HG02981 (cell line): ENCODE measurements at regions not wholly inside any gene's neighbourhood (a gene's known extent, or its start where the extent isn't known, plus 50 kb on each side); places are given as distances from the start of the nearest gene placed in this dataset.

Experiments
- ATAC-seq: cut with Tn5 transposase; IDR thresholded peaks from one replicate; pipeline ENCODE4 v1.9.1; 2021; ENCODE audit warnings: mild to moderate bottlenecking, moderate library complexity; ENCODE audit not compliant: unreplicated experiment

DNA sequence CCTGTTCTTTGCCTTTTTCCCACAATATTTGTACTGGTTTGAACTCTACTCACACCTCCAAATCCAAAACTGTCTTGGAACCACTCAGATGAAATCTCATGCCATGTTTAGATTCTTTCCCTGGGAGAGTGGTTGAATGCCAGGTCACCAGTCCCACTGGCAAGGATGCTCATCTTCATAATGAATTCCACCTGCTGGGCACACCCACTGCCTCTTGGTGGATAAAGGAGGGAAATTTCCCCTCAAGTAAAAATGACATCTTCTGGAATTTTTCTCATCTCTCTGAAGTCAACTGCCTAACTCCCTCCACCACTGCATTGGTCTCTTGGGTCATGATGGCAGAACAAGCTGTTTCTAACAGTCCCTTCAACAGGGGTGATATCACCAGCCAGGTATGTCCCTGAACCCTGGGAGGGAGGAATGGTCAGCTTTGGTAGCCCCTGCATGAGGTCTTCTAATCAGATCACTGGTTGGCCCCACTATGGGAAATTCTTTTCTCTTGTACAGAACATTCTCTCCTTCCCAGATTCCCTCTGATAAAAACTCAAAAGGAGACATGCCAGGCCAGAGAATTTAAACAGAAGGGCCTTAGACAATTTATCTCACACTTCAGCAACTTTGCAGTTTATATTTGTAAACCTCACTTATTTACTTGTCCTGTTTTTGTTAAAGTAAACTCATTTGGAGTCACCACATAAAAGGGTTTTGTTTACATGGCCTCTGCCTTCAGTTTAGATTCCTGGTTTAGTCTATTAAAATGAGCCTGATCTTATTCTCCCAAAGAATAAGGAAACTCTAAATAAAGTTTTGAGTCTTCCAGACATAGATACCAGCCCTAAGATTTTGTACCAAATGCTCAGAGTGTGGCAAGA, 143.4 kb downstream of the WNT5A start:
- ATAC-seq, result no peak

DNA sequence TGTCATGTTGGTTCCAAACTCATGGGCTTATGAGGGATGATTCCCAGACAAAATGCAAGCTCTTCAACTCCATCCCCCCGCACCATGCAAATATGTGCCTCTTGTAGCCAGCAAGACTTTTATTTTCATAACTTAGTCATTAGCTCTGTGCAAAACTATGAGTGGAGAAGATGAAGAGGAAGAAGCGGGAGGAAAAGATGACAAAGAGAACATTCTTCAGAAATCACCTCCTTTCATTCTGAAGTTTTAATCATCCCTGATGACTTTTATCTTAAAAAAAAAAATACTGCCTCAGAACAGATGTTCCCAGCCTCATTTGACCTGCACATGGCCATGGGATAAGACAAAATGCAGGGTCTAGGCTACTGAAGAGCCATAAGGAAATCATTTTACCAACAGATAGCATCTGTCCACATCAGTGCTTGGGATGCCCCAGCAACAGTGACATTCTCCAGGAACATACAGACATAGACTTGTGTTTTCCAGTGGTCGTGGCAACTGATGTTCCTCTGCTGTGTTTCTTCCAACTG, 145.5 kb downstream of the WNT5A start:
- ATAC-seq, result no peak

DNA sequence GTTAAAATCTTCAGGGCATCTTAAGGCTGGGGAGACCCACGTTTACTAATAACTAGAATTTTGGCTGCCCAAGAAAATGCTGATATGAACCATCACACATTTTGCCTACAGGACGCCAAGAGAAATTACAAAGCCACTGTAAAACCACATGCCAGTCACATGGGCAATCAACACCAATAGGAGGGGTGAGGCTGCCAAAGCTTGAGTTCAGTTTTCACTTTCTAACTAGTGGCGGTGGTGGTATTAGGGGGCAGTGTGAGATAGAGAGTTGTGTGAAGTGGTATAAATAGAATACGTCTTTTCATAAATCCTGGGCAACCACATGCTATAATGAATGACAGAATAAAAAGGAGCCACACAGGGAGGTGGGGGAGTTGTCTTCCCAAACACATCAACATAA, 147.3 kb downstream of the WNT5A start:
- no peak for ATAC-seq

DNA sequence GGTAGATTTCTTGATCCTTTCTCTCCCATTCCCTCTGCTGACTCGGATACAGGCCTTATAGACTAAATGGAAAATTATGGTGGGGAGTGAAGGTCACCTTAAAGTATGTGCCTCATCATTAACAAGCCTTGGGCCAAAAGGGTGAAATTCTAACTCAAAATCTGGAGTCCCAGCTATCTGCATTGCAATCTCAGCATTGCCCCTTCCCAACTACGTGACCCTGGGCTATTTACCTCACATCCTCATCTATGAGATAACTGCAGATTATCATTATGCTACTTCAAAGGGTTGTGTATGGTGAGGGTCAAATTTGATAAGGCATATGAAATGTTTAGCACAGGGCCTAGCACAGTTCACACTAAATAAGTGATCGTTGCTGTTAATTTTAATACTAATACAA, 147.7 kb downstream of the WNT5A start:
- no peak for ATAC-seq

DNA sequence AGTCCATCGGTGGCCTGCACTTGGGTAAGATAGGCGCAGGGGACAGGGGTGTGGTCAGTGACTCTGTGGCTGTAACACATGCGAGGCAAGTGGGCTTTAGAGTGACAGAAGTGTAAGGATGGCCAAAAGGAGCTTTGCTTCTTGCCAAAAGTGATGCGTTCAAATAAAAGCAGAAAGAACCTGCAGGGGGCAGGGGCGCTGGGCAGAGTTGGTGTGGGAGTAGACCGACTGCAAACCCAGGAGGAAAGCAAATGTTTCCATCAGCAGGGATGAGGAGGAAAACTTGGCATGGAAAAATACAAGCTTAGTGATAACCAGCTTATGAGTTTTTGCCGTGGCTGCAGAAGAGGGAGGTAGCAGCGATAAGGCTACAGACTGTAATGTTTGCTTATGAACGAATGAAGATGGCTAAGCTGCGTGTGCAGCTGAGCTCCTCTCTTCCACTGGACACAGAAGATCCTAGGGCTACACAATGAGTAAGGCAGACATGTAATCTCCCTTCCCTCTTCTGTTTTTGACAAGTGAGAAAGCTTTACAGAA, 149.4 kb downstream of the WNT5A start:
- ATAC-seq, result no peak

DNA sequence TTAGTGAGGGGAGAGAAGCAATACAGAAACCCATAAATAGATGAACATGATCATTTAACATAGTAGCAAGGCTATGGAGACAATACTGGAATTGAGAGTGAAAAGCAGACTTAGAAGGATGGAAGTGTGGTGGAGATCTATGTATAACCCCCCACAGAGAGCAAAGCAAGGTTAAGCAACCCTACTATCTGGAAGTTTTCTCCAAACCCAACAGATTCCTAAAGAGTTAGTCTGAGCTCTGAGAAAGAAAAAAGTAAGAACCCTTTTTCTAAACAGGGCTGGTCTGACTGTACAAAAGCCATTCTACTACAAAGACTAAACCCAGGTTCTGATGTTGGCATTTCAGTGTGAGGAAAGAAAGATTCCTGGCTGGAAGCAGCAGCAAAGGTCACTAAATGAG, 153.2 kb downstream of the WNT5A start:
- ATAC-seq, result no peak

DNA sequence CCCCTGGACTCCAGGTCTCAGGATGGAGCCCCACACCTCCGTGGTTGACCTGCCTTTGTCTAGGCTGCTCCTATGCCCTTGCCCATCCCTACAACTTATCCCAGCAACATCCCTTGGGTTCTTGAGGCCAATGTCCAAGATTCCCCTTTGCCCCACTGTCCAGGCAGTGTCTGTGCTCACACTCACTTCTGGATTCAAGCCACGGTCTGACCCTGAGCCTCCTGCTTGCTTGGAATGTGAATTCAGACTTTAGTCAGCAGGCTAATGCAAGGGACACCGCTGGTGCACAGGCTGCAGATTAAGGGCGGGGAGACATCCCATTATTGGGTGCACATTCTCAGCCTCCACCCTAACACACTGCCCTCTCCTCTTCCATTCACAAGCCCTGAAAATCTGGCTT, 154.1 kb downstream of the WNT5A start:
- no peak for ATAC-seq

DNA sequence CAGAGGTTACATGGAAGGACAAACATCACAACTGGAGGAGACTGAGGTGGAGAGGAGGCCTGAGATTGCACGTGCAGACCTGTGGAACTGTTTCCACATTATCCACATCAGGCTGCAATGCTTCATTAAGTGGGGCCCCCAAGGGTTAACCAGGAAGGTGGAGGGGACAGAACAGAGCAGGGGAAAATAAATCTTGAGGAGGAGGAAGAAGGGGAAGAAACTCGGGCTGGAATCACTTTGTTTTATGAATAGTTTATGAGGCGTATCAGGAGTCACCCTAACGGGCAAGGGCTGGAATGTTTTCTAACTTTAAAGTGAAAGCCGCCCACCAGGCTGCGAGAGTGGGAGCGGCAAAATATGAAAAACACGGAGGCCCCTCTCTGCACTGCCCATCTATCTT, 154.9 kb downstream of the WNT5A start:
- no peak for ATAC-seq

DNA sequence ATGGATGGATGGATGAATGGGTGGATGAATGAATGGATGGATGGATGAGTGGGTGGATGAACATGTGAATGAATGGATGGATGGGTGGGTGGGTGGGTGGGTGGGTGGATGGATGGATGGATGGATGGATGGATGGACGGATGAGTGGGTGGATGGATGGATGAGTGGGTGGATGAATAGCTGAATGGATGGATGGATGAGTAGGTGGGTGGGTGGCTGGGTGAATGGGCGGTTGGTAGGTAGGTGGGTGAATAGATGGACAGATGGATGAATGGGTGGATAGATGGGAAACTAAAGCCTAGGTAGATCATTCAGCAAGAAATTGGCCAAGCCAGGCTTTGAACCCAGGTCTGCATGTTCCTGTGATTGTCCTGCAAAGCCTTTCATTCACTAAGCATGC, 155.6 kb downstream of the WNT5A start:
- no peak for ATAC-seq

DNA sequence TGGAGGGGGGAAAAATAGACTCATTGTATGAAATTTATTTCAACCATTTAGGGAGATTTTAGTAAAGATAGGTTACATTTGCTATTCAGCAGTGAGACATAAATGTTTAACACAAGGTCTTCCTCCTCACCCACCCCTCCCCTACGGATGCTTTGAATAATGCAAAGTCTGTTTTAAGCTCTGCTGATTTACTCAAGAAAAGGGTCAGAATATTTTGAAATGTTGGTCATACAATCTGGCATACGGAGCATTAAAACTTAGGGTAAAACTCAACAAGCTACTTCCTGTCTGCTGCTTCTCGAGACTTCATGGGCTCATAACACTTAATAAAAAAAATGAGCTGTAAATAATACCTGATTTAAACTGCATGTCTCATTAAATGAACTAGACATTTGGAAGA, 156.3 kb downstream of the WNT5A start:
- no peak for ATAC-seq

DNA sequence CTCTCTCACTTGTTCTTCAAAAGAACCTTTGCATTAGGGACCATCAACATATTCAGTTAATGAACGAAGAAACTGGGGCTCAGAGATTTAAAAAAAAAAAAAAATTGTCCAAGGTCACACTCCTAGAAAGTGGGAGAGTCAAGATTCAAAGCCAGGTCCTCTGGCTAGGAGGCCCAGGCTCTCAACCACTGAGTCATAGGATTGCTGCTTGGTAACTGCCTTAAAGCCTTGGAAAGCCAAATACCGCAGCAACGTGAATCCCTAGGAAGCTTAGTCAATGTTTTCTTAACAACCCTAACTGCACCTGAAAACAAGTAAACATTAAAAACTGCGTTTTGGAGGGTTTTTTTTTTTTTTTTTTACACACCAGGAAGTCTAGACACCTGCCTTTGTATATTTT, 156.8 kb downstream of the WNT5A start:
- ATAC-seq, result no peak

DNA sequence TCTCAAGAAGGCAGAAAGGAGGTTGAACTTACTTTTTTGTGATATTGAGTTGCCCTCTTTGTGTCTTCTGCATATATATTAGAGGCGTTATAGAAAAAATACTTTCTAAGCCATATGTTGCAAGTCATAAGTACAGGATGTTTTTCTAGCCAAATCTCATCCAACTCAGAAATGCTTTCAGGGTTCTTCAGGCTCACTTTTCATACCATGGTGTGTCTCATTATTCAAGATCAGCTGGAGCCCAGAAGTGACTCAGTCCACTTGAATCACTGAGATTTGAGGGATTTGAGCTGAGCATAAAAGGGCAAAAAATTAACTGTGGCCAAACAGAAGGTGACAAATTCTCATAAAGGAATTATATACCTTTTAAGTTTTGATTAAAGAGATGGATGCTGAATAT, 157.3 kb downstream of the WNT5A start:
- ATAC-seq, result no peak

DNA sequence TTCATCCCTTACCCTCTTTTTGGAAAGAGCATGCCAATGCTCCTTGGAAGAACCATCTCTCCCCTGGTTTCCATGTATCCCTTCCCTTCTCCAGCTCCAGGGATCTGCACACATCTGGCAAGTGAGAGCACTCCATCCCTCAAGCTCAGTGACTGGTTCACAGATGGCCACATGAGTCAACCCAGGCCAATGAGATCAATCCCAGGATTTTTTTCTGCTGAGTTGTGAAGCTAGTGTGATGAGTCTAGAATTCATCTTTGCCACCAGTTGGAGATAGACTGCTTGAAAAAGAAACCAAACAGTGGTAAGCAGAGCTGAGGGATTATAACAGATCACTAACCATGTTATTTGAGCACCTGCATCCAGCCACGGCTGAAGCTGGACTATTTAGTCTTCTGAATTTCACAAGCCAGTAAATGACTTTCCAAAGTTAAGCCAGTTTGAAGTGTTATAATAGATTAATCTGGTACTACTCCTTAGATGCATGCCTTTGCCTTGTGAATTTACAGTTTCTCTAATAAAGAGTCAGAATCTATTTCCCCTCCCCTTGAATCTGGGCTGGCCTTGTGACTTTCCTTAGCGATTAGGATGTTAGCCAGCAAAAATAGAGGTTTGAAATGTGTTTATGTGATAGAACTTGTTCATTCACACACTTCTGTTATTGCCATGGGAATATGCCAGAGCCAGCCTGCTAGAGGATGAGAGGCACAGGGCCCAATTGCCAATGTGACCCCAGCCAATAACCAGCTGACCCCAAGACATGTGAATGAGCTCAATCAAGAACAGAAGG, 159.8 kb downstream of the WNT5A start:
- ATAC-seq, result no peak

DNA sequence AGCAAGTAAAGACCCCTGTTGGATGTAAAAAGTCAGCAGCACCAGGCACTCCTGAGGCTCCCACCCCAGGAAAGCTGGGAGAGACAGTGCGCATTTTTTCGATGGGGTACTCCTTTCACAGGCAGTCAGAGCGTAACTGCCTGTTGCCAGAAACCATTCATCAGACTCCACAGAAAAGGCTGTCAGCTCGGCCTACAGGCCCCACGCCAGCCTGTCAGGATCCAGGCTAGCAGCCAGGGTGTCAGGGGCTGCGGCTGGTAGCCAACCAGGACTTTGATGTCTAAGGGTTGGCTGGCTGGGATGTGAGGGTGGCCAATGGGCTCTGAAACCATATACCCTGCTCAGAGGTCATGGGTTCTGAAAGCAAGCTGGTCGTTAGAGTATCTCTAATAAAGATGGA, 164.5 kb downstream of the WNT5A start:
- ATAC-seq, result no peak

DNA sequence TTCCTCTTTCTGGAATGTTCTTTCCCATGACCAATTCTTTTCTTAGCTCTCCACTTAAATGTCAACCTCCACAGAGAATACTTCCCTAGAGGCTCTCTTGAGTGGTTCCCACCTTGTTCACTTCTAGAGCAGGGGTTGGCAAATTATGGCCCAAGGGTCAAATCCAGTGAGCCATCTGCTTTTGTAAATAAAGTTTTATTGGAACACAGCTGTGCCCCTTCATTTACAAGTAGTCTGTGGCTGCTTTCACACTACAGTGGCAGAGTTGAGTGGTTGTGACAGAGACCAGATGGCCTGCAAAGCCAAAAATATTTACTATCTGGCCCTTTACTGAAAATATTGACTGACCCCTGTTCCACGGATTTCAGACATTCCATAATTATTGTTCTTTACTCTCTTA, 166.2 kb downstream of the WNT5A start:
- no peak for ATAC-seq

DNA sequence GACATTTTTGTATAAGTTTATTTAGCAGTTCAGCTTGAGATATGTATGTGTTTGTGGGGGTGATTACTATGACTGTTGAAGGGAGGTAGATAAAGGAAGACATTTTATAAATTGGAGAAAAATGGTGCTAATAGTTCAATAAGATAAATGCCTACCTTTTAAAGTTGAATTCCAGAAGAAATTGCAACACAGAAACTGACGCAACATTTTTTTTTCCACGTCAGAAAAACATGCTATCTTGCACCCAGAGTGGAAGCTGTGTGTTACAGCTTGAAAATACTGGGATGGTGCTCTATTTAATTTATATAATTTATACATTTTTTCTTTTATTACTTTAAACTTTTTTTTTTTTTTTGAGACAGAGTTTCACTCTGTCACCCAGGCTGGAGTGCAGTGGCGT, 171.7 kb downstream of the WNT5A start:
- no peak for ATAC-seq

DNA sequence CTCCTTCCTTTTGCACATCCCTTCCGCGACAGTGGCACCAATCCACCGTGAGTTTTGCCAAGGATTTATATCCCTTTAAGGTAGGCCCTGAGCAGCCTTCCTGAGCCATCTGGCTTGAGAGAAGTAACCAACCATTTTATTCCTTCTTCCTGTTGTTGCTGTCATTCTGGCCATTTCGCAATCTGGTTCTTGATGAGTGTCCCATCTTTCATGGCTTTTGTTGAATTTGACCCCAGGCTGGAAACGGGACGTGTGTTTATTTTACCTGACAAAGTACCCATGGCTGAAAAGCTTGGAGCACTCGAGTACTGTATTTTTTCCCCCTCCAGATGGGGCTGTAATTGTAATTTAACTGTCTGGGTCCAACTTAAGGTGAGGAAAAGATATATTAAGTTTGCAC, 173.4 kb downstream of the WNT5A start:
- no peak for ATAC-seq

DNA sequence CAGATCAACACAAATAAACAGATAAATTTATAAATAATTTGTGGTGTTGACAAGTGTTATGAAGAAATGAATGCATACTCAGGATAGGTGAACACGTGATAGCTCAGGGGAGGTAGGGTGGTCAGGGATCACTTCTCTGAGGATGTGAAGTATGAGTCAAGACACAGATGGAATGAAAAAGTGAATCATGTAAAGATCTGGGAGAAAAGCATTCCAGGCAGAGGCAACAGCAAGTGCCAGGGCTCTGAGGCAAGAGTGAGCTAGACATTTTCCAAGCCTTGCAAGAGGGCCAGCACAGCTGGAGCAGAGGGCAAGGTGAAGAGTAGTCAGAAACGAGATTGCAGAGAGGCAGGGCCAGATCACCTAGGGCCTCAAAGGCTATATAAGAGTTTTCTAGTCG, 177.8 kb downstream of the WNT5A start:
- ATAC-seq, result no peak

DNA sequence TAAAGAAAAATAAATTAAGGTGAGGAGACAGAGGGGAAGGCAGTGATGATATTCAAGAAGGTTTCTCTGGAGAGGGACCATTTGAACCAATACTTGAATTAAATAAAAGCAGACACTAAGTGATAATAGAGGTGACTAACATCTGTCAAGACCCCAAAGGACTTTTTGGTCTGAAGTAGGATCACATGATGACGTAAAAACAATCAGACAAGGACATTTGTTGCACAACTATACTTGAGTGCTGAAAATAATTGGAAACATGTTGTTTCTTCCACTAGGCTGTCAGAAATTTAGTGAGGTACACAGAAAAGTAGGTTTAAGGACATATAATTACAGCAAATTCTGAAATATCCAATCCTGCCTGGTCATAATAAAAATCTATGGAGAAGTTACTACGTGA, 179.5 kb downstream of the WNT5A start:
- ATAC-seq, result no peak

DNA sequence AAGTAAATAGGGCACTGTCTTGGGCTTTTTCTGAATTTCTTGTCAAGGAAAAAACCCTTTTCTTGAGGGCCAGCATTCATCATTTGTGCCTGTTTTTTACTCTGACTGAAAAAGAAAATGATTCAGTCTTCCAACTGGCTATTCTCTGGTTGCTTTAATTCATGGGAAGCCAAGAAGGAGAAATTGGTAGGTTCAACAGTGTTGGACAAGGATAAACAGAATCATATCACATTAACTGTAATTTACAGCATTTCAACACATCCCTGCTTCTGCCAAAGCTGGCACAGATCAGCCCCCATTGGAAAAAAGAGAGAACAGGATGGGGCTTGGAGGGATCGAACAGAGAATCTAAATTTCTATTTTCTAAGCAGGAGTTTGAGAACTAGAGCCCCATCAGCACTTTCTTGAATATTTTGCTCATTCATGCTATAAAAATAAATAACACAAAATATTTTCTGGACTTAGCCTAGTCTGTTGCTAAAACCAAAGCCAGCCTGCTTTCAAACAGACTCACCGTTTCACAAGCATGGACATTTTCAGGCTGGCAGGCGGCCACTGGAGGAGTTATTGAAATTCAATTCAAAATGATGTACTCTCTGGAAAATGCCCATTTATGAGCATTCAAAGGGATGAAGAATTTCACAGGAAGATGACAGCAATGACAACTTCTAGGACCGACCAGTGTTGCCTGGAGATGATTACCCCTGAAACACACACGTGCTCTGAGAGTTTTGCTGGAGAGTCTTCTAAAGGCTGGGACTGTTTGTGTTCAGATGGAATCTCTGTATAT, 181.2 kb downstream of the WNT5A start:
- ATAC-seq, result no peak

DNA sequence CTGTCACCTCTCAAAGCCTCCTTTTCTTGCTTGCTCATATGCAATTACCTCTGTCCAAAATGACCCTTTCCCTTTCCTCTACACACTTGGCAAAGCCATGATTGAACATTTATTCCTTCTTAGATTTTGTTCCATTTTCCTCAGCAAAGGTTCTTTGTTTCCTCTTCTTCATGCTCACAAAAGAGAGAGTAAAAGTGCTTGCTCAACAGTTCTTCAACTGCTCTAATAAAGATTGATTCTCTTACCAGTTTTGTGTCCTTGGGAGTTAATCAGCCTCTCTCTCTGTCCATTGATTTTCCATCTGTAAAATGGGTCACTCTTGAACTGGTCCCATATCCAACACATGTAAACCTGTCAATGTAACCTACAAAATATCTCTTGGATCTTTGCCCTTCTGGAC, 186.4 kb downstream of the WNT5A start:
- ATAC-seq, result no peak
